ENCODE measurements at regions not wholly inside any gene's neighbourhood (a gene's known extent, or its start where the extent isn't known, plus 50 kb on each side); places are given as distances from the start of the nearest gene placed in this dataset.

- TF ChIP-seq POLR2A (IDR thresholded peaks at IDR 0.05) (no peak), CTCF (IDR thresholded peaks at IDR 0.05) (no peak)
These were observed 703.4 kb upstream of the GRAMD2B start for GRCh38 chr5:125719681-125720347.
